GM19468 (cell line): ENCODE measurements at regions not wholly inside any gene's neighbourhood (a gene's known extent, or its start where the extent isn't known, plus 50 kb on each side); places are given as distances from the start of the nearest gene placed in this dataset.

Experiments
- ATAC-seq: cut with Tn5 transposase; IDR thresholded peaks from one replicate; pipeline ENCODE4 v1.9.1; 2021; ENCODE audit warnings: mild to moderate bottlenecking, moderate library complexity, moderate number of reproducible peaks; ENCODE audit not compliant: unreplicated experiment; ENCODE audit errors: extremely low read depth

- no peak for ATAC-seq
Measured at GRCh38 chr16:59295474-59295873, 561.4 kb upstream of the GOT2 start.

- no peak for ATAC-seq
Measured at GRCh38 chr16:59290718-59291117, 556.6 kb upstream of the GOT2 start.

GRCh38 chr16:59289151-59289550 is 555.0 kb upstream of the GOT2 start:
- ATAC-seq, result no peak

- no peak for ATAC-seq
Measured at GRCh38 chr16:59274141-59274540, 540.0 kb upstream of the GOT2 start.

- no peak for ATAC-seq
Measured at GRCh38 chr16:59263955-59264354, 529.8 kb upstream of the GOT2 start.

GRCh38 chr16:59260892-59261291 is 526.8 kb upstream of the GOT2 start:
- no peak for ATAC-seq

GRCh38 chr16:59259950-59260319 is 525.8 kb upstream of the GOT2 start:
- no peak for ATAC-seq

GRCh38 chr16:59259074-59259949 is 525.2 kb upstream of the GOT2 start:
- no peak for ATAC-seq

GRCh38 chr16:59252317-59252716 is 518.2 kb upstream of the GOT2 start:
- ATAC-seq, result no peak

GRCh38 chr16:59249011-59249410 is 514.9 kb upstream of the GOT2 start:
- no peak for ATAC-seq

- ATAC-seq, result no peak
Measured at GRCh38 chr16:59242556-59242955, 508.4 kb upstream of the GOT2 start.

- no peak for ATAC-seq
Measured at GRCh38 chr16:59238246-59238645, 504.1 kb upstream of the GOT2 start.

- ATAC-seq, result no peak
Measured at GRCh38 chr16:59236804-59237458, 502.8 kb upstream of the GOT2 start.

GRCh38 chr16:59224401-59224800 is 490.3 kb upstream of the GOT2 start:
- ATAC-seq, result no peak

- ATAC-seq, result no peak
Measured at GRCh38 chr16:59220011-59220410, 485.9 kb upstream of the GOT2 start.

GRCh38 chr16:59216291-59216690 is 482.2 kb upstream of the GOT2 start:
- no peak for ATAC-seq

GRCh38 chr16:59214455-59214854 is 480.3 kb upstream of the GOT2 start:
- ATAC-seq, result no peak

- ATAC-seq, result no peak
Measured at GRCh38 chr16:59213952-59214351, 479.8 kb upstream of the GOT2 start.

GRCh38 chr16:59212492-59213024 is 478.4 kb upstream of the GOT2 start:
- no peak for ATAC-seq

- ATAC-seq, result no peak
Measured at GRCh38 chr16:59210955-59211541, 476.9 kb upstream of the GOT2 start.

- no peak for ATAC-seq
Measured at GRCh38 chr16:59205403-59205802, 471.3 kb upstream of the GOT2 start.
